ENCODE measurements at regions not wholly inside any gene's neighbourhood (a gene's known extent, or its start where the extent isn't known, plus 50 kb on each side); places are given as distances from the start of the nearest gene placed in this dataset.

- H3K9me3 Mint-ChIP-seq (ENCODE audit: low read depth) = peaks cover 20% of the 10 kb centered on the region
- no peaks in the 10 kb centered on the region for H3K4me1 Mint-ChIP-seq (ENCODE audit: low read depth)
- H3K27ac Mint-ChIP-seq = no peak overlapping the region
- peaks cover 4% of the 10 kb centered on the region for H3K36me3 Mint-ChIP-seq (ENCODE audit: insufficient read depth)
- TF ChIP-seq CTCF (IDR thresholded peaks at IDR 0.05; ENCODE audit: unreplicated experiment) = no peak
- H3K4me3 Mint-ChIP-seq (ENCODE audit: low read depth) = no peak overlapping the region
- DNase-seq (ENCODE audit: low spot score, unreplicated experiment) = peak; percentile 5
- H3K27me3 Mint-ChIP-seq = no peaks in the 10 kb centered on the region
Measured at GRCh38 chr15:25177955-25178801, 223.4 kb downstream of the SNRPN start.

DNA sequence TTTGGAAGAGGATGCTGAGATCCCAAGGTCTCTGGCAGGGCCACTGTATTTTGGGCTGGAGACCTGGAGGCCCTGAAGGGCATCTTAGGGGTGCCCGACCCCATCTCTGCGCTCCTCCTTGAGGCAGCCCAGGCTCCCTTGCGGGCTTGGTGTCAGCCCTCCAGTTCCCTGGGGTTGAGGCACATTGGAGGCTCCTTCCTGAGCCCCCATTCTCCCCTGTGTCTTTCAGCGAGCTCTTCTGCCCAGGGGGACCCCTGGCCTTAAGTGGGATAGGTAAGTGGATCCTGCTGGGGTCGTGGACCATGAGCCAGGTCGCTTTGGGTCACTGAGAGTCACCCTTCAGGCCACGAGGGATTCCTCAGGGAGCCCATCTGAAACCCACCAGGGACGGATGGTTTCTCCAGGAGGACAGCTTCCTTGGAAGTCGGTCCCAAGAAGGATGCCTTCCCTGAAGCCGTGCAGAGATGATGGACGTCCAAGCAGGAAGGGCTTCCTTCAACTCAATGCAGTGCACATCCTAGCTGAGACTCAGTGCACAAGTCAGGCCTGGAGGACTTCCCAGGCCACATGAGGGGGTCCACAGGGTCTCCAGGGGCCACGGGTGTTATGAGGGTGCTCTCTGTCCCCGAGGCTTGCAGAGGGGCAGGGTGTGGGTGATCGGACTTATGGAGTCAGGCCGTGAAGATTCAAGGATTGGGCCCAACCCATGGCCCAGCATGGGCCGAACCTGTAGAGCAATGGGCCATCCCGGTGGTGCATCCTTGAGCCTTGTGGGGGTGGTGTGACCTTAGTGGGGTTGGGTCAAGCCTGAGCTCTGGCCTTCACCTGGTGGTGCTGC, 224.3 kb downstream of the SNRPN start:
- no peak for TF ChIP-seq CTCF (IDR thresholded peaks at IDR 0.05; ENCODE audit: unreplicated experiment)
- H3K9me3 Mint-ChIP-seq (ENCODE audit: low read depth) = peaks cover 19% of the 10 kb centered on the region
- no peak overlapping the region for H3K4me3 Mint-ChIP-seq (ENCODE audit: low read depth)
- peaks cover 4% of the 10 kb centered on the region for H3K36me3 Mint-ChIP-seq (ENCODE audit: insufficient read depth)
- no peaks in the 10 kb centered on the region for H3K27me3 Mint-ChIP-seq
- DNase-seq (ENCODE audit: low spot score, unreplicated experiment) = peak; percentile 5
- H3K4me1 Mint-ChIP-seq (ENCODE audit: low read depth) = no peaks in the 10 kb centered on the region
- no peak overlapping the region for H3K27ac Mint-ChIP-seq

- no peaks in the 10 kb centered on the region for H3K36me3 Mint-ChIP-seq (ENCODE audit: insufficient read depth)
- H3K27ac Mint-ChIP-seq = no peak overlapping the region
- H3K9me3 Mint-ChIP-seq (ENCODE audit: low read depth) = peaks cover 11% of the 10 kb centered on the region
- peak; percentile 4 for DNase-seq (ENCODE audit: low spot score, unreplicated experiment)
- H3K27me3 Mint-ChIP-seq = no peaks in the 10 kb centered on the region
- H3K4me1 Mint-ChIP-seq (ENCODE audit: low read depth) = no peaks in the 10 kb centered on the region
- no peak for TF ChIP-seq CTCF (IDR thresholded peaks at IDR 0.05; ENCODE audit: unreplicated experiment)
- H3K4me3 Mint-ChIP-seq (ENCODE audit: low read depth) = no peak overlapping the region
Measured at GRCh38 chr15:25179673-25180511, 225.1 kb downstream of the SNRPN start.

DNA sequence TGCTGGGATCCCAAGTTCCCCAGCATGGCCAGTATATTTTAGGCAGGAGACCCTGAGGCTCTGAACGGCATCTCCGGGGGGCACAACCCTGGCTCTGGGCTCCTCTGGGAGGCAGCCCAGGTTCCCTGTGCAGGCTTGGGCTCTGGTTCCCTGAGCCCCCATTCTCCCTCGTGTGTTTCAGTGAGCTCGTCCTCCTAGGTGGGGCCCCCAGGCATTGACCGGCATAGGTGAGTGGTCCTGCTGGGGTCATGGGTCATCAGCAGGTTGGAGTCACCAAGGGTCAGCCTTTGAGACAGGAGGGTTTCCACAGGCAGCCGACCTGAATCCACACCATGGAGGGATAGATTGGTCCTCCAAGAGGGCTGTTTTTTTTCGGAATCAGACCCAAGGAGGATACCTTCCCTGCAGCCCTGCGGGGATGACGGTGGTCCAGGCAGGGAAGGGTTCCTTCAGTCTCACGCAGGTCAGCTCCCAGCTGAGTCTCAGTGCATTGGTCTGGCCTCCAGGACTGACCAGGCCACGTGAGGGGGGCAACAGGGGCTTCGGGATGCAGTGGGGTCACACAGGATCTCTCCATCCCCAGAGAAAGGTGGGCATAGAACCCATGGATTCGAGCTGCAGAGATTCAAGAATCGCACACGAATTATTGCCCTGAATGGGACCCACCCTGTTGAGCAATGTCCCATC, 226.0 kb downstream of the SNRPN start:
- H3K36me3 Mint-ChIP-seq (ENCODE audit: insufficient read depth) = no peaks in the 10 kb centered on the region
- no peaks in the 10 kb centered on the region for H3K4me1 Mint-ChIP-seq (ENCODE audit: low read depth)
- peaks cover 13% of the 10 kb centered on the region for H3K9me3 Mint-ChIP-seq (ENCODE audit: low read depth)
- TF ChIP-seq CTCF (IDR thresholded peaks at IDR 0.05; ENCODE audit: unreplicated experiment) = no peak
- peak; percentile 3 for DNase-seq (ENCODE audit: low spot score, unreplicated experiment)
- H3K27ac Mint-ChIP-seq = no peak overlapping the region
- H3K27me3 Mint-ChIP-seq = no peaks in the 10 kb centered on the region
- H3K4me3 Mint-ChIP-seq (ENCODE audit: low read depth) = no peak overlapping the region

All from progenitor cell of endocrine pancreas (in vitro differentiated cells).